ENCODE measurements at regions not wholly inside any gene's neighbourhood (a gene's known extent, or its start where the extent isn't known, plus 50 kb on each side); places are given as distances from the start of the nearest gene placed in this dataset.

DNA sequence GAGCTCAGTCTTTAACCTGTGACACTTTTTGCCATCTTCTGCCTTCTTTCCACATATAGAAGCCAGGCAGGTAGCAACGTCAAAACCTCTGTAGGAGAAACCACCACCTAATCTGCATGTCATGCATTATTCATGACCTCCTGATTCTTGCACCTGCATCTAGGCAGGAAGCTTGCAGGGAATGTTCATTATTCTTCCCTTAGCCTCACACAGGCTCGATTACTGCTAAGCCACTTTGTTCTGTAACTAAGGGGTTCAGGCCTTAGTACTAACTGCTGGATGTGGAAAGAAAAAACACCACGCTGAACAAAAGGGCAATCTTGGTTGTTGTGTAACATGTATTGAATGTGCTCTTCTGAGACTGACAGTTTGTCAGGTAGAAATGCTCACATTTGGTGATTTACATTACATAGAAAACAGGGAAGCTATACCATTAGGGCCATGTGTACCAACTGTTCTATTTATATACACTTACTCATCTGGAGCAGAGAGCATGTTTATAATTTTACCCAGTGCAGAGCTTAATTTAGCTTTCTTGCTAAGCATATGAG is 366.9 kb downstream of the KLF12 start:
- peak overlapping the region; percentile 80; the same call in 1 of the 2 replicates for H3K4me2 ChIP-seq (ENCODE audit: low read length)
- H3K27ac ChIP-seq (ENCODE audit: low read depth, low read length, poor library complexity, severe bottlenecking): peak overlapping the region; percentile 80
- BruUV-seq (replicated peaks): no TSS peak
- intact Hi-C loops (cut with micrococcal nuclease; ENCODE audit: unreplicated experiment): loop anchor here (5.0 to 10.0 kb wide), 2 partner anchors 268 to 365 kb away; partner anchors contain the start of gene KLF12
- peaks cover 22% of the 10 kb centered on the region; the same call in 1 of the 2 replicates for H3K36me3 ChIP-seq (ENCODE audit: insufficient read depth, low read length)
- ChIA-PET CTCF (ENCODE audit: unreplicated experiment) (no interaction called here), POLR2A (interaction anchor here (1.0 to 1.5 kb wide), 6 partner anchors 9 to 524 kb away, joined by 3 to 7 read pairs (median 4); no protein-coding TSS in a partner anchor)
- no peaks in the 10 kb centered on the region for H3K9me2 ChIP-seq (ENCODE audit: insufficient read depth, low read length)
- TF ChIP-seq, protein P1, sequence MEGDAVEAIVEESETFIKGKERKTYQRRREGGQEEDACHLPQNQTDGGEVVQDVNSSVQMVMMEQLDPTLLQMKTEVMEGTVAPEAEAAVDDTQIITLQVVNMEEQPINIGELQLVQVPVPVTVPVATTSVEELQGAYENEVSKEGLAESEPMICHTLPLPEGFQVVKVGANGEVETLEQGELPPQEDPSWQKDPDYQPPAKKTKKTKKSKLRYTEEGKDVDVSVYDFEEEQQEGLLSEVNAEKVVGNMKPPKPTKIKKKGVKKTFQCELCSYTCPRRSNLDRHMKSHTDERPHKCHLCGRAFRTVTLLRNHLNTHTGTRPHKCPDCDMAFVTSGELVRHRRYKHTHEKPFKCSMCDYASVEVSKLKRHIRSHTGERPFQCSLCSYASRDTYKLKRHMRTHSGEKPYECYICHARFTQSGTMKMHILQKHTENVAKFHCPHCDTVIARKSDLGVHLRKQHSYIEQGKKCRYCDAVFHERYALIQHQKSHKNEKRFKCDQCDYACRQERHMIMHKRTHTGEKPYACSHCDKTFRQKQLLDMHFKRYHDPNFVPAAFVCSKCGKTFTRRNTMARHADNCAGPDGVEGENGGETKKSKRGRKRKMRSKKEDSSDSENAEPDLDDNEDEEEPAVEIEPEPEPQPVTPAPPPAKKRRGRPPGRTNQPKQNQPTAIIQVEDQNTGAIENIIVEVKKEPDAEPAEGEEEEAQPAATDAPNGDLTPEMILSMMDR (conservative IDR thresholded peaks at IDR 0.05; ENCODE audit: low read length): no peak
- TF ChIP-seq EZH2phosphoT487 (IDR thresholded peaks at IDR 0.05; ENCODE audit: borderline replicate concordance, low read depth, low read length): no peak
- no peaks in the 10 kb centered on the region for H3K79me2 ChIP-seq (ENCODE audit: insufficient read depth, low read depth, low read length)
- H3K4me3 ChIP-seq (ENCODE audit: low read depth, low read length, poor library complexity, severe bottlenecking): no peak overlapping the region
- H2AFZ ChIP-seq (ENCODE audit: low read length): no peak overlapping the region
- DNase-seq (ENCODE audit: low spot score): peak; percentile 27
- H3K4me1 ChIP-seq (ENCODE audit: insufficient read depth, low read length, poor library complexity, severe bottlenecking): peaks cover 32% of the 10 kb centered on the region
- no peaks in the 10 kb centered on the region for H3K9me3 ChIP-seq (ENCODE audit: low read length)
- no peaks in the 10 kb centered on the region for H4K20me1 ChIP-seq (ENCODE audit: insufficient read depth, low read length)

DNA sequence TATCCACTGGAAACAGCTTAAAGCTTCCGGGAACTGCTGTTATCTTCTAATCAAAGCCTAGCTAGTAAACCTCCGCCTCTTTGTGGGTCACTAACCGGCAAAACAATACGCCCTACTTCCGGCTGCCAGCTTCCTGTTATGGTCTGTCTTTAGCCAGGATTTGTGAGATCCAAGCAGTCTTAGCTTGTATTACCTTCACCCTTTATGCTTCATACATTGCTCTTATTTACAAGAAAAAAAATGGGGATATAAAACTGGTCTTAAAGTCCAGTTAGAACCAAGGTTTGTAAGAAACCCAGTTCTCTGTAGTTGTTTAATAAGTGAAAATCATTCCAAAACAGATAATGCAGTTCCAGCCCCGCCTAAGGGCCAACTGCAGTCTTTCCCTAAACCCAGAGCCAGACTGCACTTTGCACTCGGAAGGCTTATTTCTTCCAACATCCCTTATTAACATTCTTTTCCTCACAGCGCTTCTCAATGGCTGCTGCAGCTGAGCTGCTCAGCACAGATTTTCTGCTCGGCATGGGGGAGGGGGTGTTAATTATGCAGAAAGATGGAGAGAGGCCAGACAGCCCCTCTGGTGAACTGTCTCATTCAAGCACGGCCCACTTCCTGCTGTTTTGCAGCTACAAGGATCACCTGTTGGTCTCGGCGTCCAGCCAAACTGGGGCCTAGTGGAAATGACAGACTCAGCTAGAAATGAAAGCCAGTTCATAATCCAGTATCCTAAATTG is 368.4 kb downstream of the KLF12 start:
- Histone ChIP-seq H3K79me2 (ENCODE audit: insufficient read depth, low read depth, low read length) (no peaks in the 10 kb centered on the region), H3K4me2 (ENCODE audit: low read length) (peak overlapping the region; percentile 80), H3K4me1 (ENCODE audit: insufficient read depth, low read length, poor library complexity, severe bottlenecking) (peaks cover 32% of the 10 kb centered on the region), H3K9me3 (ENCODE audit: low read length) (no peaks in the 10 kb centered on the region), H3K4me3 (ENCODE audit: low read depth, low read length, poor library complexity, severe bottlenecking) (peak overlapping the region; percentile 52), H3K27ac (ENCODE audit: low read depth, low read length, poor library complexity, severe bottlenecking) (peak overlapping the region; percentile 80), H3K9me2 (ENCODE audit: insufficient read depth, low read length) (no peaks in the 10 kb centered on the region), H3K36me3 (ENCODE audit: insufficient read depth, low read length) (peaks cover 21% of the 10 kb centered on the region; the same call in 1 of the 2 replicates), H2AFZ (ENCODE audit: low read length) (peak overlapping the region; percentile 91), H4K20me1 (ENCODE audit: insufficient read depth, low read length) (no peaks in the 10 kb centered on the region)
- no TSS peak for BruUV-seq (replicated peaks)
- intact Hi-C loops (cut with micrococcal nuclease; ENCODE audit: unreplicated experiment): loop anchor here (2.0 to 10.0 kb wide), 3 partner anchors 269 to 521 kb away; partner anchors contain the start of gene KLF12
- CTCF ChIA-PET (ENCODE audit: unreplicated experiment): no interaction called here
- peak; percentile 88 for DNase-seq (ENCODE audit: low spot score)
- TF ChIP-seq, protein P1 (conservative IDR thresholded peaks at IDR 0.05; ENCODE audit: low read length): no peak
- TF ChIP-seq EZH2phosphoT487 (IDR thresholded peaks at IDR 0.05; ENCODE audit: borderline replicate concordance, low read depth, low read length): no peak
- POLR2A ChIA-PET: interaction anchor here (0.6 to 1.4 kb wide), 10 partner anchors 10 to 526 kb away, joined by 3 to 4 read pairs (median 3); no protein-coding TSS in a partner anchor
